ENCODE measurements at regions not wholly inside any gene's neighbourhood (a gene's known extent, or its start where the extent isn't known, plus 50 kb on each side); places are given as distances from the start of the nearest gene placed in this dataset.

DNA sequence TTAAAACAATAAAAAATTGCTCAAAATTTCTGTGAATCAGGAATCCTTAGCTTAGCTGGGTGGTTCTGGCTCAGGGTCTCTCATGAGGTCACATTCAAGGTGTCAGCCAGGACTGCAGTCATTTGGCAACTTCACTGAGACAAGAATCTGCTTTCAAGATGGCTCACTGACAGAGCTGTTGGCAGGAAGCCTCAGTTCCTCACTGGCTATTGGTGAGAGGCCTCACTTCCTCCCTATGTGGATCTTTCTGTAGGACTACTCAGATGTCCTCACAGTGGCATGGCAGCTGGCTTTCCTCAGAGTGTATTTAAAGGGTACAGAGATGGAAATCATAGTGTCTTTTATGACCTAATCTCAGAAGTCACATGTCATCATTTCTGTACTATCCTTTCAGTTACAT lies 785.7 kb downstream of the ADGRL2 start:
- H3K27ac ChIP-seq, result no peak overlapping the region
- no peaks in the 10 kb centered on the region for H3K36me3 ChIP-seq
- ATAC-seq (no peak), DNase-seq (no peak)
- intact Hi-C loops (cut with DNase I), result no loop called here
- no peaks in the 10 kb centered on the region for H3K4me1 ChIP-seq
- peaks cover 0 to 4% of the 10 kb centered on the region in 2 donors for H3K9me3 ChIP-seq
- H3K27me3 ChIP-seq, result no peaks in the 10 kb centered on the region
- no peak for TF ChIP-seq CTCF (IDR thresholded peaks at IDR 0.05)
- no peak overlapping the region for H3K4me3 ChIP-seq

DNA sequence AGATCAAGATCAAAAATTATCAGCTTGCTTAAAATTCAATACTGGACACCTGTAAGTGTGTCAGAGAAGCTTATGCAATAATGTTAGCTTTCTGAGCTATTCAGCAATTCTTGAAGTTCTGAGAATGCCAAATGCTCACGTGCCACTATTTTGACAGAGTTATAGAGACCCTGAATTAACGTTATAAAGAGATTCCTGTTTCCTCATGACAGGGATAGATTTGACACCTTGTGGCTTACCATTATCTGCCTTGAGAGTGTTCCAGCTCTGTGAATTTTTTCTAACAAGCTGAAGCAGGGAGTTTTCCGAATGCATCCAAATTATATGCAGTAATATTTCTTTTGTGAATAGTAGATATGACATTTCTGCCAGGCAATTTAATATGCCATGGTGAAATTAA lies 781.6 kb downstream of the ADGRL2 start:
- Histone ChIP-seq H3K27ac (no peak overlapping the region), H3K27me3 (no peaks in the 10 kb centered on the region), H3K9me3 (peaks cover 0 to 4% of the 10 kb centered on the region in 2 donors), H3K4me3 (no peak overlapping the region), H3K4me1 (no peaks in the 10 kb centered on the region), H3K36me3 (no peaks in the 10 kb centered on the region)
- TF ChIP-seq CTCF (IDR thresholded peaks at IDR 0.05), result no peak
- no peak for ATAC-seq
- DNase-seq, result no peak
- intact Hi-C loops (cut with DNase I), result no loop called here

- intact Hi-C loops (cut with DNase I), result no loop called here
- Histone ChIP-seq H3K36me3 (no peaks in the 10 kb centered on the region), H3K27me3 (no peaks in the 10 kb centered on the region), H3K4me1 (no peaks in the 10 kb centered on the region), H3K4me3 (no peak overlapping the region), H3K9me3 (no peaks in the 10 kb centered on the region), H3K27ac (no peak overlapping the region)
- DNase-seq, result no peak
- ATAC-seq, result no peak
- TF ChIP-seq CTCF (IDR thresholded peaks at IDR 0.05), result no peak
Observed at GRCh38 chr1:82578086-82578726, 777.5 kb downstream of the ADGRL2 start.

- intact Hi-C loops (cut with DNase I), result no loop called here
- Histone ChIP-seq H3K4me3 (no peak overlapping the region), H3K36me3 (no peaks in the 10 kb centered on the region), H3K27me3 (no peaks in the 10 kb centered on the region), H3K4me1 (no peaks in the 10 kb centered on the region), H3K9me3 (peaks cover 0 to 2% of the 10 kb centered on the region in 2 donors), H3K27ac (no peak overlapping the region)
- DNase-seq (no peak), ATAC-seq (no peak)
- no peak for TF ChIP-seq CTCF (IDR thresholded peaks at IDR 0.05)
Observed at GRCh38 chr1:82567348-82567747, 766.6 kb downstream of the ADGRL2 start.

DNA sequence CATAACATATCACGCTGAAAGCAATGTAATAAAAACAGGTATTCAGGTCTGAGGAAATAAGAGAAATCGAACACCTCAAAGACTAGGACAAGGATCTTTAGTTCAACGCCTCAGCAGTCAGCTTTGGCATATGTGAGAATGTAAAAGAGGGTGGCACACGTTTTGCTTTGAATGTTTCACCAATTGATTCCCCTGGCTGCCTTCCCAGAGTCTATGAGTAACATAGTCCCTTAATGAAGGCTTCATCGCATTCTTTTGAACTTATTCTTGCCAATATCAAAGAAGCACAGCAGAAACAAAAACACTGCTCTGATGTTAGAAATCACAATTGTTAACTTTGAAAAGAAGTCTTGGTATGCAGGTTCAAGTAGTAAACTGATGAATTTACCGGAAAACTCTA lies 764.8 kb downstream of the ADGRL2 start:
- intact Hi-C loops (cut with DNase I), result no loop called here
- Histone ChIP-seq H3K4me1 (no peaks in the 10 kb centered on the region), H3K27me3 (no peaks in the 10 kb centered on the region), H3K4me3 (no peak overlapping the region), H3K27ac (no peak overlapping the region), H3K36me3 (no peaks in the 10 kb centered on the region), H3K9me3 (peaks cover 0 to 2% of the 10 kb centered on the region in 2 donors)
- DNase-seq (no peak), ATAC-seq (peak; percentile 46)
- no peak for TF ChIP-seq CTCF (IDR thresholded peaks at IDR 0.05)

All from left lung (tissue), 4 donors.